GM12864 (cell line): ENCODE measurements at regions not wholly inside any gene's neighbourhood (a gene's known extent, or its start where the extent isn't known, plus 50 kb on each side); places are given as distances from the start of the nearest gene placed in this dataset.

Source experiments
- DNase-seq: peaks from one replicate; pipeline ENCODE4 v3.0.0-alpha.2; 2011; ENCODE audit warnings: low read depth
- H3K4me3 ChIP-seq: 2 replicates; pipeline ENCODE4 v1.5.1; 2011; ENCODE audit warnings: mild to moderate bottlenecking, low read depth, low read length, control low read depth
- CTCF ChIP-seq: IDR thresholded peaks from 2 replicates; pipeline ENCODE4 v1.5.1; 2011; ENCODE audit warnings: low read depth, mild to moderate bottlenecking, moderate library complexity, low read length, control low read depth, inconsistent platforms; ENCODE audit errors: missing control alignments

- no peak overlapping the region for H3K4me3 ChIP-seq
- no peak for TF ChIP-seq CTCF
These were observed 56.7 kb upstream of the ENPP6 start for GRCh38 chr4:184274286-184274951.

DNA sequence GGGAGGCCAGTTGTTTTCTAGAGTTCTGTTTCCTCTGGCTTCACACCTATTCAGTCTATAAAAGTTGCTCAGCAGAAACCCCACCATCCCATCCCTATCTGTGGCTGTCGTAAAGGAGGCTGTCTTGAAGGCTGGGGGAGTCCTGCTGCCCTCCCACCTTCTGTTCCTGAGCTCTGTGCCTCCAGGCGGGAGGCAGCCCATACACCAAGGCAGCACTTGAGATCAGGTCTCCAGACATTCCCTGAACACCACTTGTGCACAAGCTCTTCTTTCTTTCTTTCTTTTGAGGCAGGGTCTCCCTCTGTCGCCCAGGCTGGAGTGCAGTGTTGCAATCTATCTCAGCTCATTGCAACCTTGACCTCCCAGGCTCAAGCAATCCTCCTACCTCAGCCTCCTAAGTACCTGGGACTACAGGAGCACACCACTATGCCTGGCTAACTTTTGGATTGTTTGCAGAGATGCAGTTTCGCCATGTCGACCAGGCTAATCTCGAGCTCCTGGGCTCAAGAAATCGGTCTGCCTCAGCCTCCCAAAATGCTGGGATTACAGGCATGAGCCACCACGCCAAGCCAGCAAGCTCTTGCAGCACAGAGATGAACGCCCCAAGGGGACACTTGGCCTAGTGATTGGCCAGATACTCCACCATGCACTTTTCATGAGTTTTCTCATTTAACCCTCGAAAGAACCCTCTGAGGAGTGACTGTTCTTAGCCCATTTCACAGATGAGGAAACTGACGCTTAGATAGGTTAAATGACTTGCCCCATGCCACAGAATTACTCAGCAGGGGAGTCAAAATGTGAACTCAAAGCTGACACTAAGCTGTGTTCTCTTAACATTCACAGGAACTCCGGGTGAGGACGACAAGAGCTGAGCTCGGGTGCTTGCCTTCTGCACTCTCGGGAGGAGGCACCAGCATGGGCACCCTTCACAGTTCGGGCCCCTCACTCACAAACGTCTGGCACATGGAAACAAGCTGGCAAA, 55.8 kb upstream of the ENPP6 start:
- no peak for TF ChIP-seq CTCF
- no peak overlapping the region for H3K4me3 ChIP-seq
- no peak for DNase-seq

More at GRCh38 chr4:184274286-184274951, 56.7 kb upstream of the ENPP6 start:
- DNase-seq = no peak

- TF ChIP-seq CTCF = no peak
- H3K4me3 ChIP-seq = no peak overlapping the region
- no peak for DNase-seq
These were observed 53.2 kb upstream of the ENPP6 start for GRCh38 chr4:184270808-184271413.

- no peak for DNase-seq
- TF ChIP-seq CTCF = no peak
- H3K4me3 ChIP-seq = no peak overlapping the region
These were observed 52.3 kb upstream of the ENPP6 start for GRCh38 chr4:184269879-184270430.

- peak; percentile 3 for TF ChIP-seq CTCF
- peak overlapping the region; percentile 11; the same call in 1 of the 2 replicates for H3K4me3 ChIP-seq
- no peak for DNase-seq
These were observed 51.0 kb upstream of the ENPP6 start for GRCh38 chr4:184268584-184269160.
